ENCODE measurements at regions not wholly inside any gene's neighbourhood (a gene's known extent, or its start where the extent isn't known, plus 50 kb on each side); places are given as distances from the start of the nearest gene placed in this dataset.
"Not testable (repeated sequence)": the region's sequence is repeated elsewhere in the genome, so short reads cannot be mapped to it uniquely, and the experiment has no call there.

DNA sequence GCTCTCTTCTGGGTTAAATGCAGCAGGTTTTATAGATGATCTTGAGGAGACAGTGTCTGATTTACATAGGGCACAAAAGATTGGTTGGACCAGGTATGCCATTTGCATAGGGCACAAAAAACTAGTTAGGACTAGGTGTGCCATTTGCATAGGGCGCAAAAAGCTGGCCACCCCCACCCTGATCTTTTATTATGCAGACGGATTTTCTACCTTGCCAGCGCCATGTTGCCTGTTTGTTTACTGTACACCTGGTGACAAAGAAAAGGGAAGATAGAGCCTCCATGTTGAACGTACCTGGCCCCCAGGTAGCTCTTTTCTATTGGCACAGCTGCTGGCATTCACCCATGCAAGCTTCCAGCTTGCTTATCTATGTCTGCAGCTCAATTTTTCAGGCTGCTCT, 790.4 kb downstream of the TTLL7 start:
- H3K4me3 ChIP-seq (ENCODE audit: low read length): not testable (repeated sequence)

DNA sequence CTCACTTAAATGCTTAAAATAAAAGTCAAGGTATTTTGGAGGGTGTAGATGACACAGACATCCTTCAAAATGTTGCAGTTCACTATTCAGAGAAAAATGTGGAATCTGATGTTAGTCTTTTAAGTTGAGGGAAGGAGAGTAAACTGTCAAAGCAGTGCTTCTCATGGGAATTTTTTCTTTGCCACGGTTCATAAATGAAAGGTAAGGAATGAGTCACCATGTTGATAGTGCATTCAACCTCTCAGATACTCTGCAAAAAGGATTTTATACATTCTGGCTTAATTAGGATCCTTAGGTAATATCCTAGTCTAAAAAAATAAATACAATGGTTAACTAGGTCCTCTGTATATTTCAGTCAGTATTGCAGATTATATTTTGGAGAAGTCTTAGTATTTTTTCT, 804.3 kb downstream of the TTLL7 start:
- H3K4me3 ChIP-seq (ENCODE audit: low read length); H3K27me3 ChIP-seq (ENCODE audit: insufficient read depth, low read length); H3K4me1 ChIP-seq (ENCODE audit: insufficient read depth, low read length); H3K9me3 ChIP-seq (ENCODE audit: low read depth, low read length): not testable (repeated sequence)

More for the DNA sequence above, 790.4 kb downstream of the TTLL7 start:
- H3K4me1 ChIP-seq (ENCODE audit: insufficient read depth, low read length); H3K27me3 ChIP-seq (ENCODE audit: insufficient read depth, low read length); H3K9me3 ChIP-seq (ENCODE audit: low read depth, low read length): not testable (repeated sequence)

DNA sequence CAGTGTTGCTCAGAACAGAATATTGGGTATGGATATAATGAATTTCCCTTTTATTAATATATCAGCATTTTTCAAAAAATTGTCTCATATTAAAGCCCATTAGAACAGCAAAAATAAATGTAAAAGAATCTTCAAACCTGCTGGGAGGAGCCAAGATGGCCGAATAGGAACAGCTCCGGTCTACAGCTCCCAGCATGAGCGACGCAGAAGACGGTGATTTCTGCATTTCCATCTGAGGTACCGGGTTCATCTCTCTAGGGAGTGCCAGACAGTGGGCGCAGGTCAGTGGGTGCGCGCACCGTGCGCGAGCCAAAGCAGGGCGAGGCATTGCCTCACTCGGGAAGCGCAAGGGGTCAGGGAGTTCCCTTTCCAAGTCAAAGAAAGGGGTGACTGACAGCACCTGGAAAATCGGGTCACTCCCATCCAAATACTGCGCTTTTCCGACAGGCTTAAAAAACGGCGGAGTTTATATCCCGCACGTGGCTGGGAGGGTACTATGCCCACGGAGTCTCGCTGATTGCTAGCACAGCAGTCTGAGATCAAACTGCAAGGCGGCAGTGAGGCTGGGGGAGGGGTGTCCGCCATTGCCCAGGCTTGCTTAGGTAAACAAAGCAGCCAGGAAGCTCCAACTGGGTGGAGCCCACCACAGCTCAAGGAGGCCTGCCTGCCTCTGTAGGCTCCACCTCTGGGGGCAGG, 816.8 kb downstream of the TTLL7 start:
- H3K4me3 ChIP-seq (ENCODE audit: low read length); H3K9me3 ChIP-seq (ENCODE audit: low read depth, low read length); H3K27me3 ChIP-seq (ENCODE audit: insufficient read depth, low read length); H3K4me1 ChIP-seq (ENCODE audit: insufficient read depth, low read length): not testable (repeated sequence)

DNA sequence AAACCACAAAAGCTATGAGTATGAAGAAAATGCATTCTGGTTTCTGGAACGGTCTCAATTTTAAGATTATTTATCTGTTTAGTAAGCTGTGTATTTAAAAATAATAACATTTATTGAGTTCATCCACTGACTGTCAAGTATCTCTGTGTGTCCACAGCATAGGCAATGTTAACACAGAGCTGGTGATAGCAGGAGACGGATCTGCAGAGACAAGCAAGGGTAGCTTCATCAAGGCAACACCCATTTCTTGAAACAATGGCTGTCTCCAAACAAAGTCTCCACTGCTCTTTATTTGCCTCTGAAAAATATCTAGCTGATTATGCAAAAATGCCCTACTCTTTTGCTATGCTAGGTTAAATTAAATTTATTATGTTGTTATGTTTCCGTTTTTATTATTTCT, 818.3 kb downstream of the TTLL7 start:
- H3K4me3 ChIP-seq (ENCODE audit: low read length); H3K9me3 ChIP-seq (ENCODE audit: low read depth, low read length); H3K27me3 ChIP-seq (ENCODE audit: insufficient read depth, low read length); H3K4me1 ChIP-seq (ENCODE audit: insufficient read depth, low read length): not testable (repeated sequence)

DNA sequence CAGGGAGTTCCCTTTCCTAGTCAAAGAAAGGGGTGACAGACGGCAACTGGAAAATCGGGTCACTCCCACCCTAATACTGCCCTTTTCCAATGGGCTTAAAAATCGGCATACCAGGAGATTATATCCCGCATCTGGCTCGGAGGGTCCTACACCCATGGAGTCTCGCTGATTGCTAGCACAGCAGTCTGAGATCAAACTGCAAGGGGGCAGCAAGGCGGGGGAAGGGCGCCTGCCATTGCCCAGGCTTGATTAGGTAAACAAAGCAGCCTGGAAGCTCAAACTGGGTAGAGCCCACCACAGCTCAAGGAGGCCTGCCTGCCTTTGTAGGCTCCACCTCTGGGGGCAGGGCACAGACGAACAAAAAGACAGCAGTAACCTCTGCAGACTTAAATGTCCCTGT, 831.3 kb downstream of the TTLL7 start:
- H3K9me3 ChIP-seq (ENCODE audit: low read depth, low read length); H3K27me3 ChIP-seq (ENCODE audit: insufficient read depth, low read length); H3K4me3 ChIP-seq (ENCODE audit: low read length); H3K4me1 ChIP-seq (ENCODE audit: insufficient read depth, low read length): not testable (repeated sequence)

DNA sequence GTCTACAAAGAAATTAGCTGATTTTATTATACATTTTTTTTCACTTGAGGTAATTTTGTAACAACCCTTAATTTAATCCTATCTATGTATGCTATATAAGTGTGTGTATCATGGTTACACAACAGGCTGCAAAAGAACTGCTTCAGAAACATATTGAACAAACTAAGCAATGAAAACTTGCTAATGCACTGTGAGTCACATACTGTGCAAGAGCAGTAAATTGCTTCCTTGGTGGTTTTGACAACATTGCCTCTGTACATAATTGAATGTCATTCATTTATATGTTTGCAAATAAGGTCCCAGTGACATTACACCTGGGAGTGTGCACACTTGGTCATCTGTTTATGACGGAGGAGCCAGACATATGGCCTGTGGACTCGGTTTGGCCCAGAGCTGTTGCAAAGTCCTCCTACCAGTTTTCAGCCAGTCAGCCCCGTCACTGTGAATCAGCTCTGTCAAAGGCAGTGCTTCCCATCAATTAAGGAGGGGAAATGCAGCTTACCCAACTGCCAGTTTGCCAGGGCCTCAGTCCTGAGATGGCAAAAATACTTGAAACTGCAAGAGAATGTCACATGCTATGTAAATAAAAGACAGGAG, 835.0 kb downstream of the TTLL7 start:
- not testable (repeated sequence) for H3K9me3 ChIP-seq (ENCODE audit: low read depth, low read length); H3K4me3 ChIP-seq (ENCODE audit: low read length); H3K4me1 ChIP-seq (ENCODE audit: insufficient read depth, low read length); H3K27me3 ChIP-seq (ENCODE audit: insufficient read depth, low read length)

DNA sequence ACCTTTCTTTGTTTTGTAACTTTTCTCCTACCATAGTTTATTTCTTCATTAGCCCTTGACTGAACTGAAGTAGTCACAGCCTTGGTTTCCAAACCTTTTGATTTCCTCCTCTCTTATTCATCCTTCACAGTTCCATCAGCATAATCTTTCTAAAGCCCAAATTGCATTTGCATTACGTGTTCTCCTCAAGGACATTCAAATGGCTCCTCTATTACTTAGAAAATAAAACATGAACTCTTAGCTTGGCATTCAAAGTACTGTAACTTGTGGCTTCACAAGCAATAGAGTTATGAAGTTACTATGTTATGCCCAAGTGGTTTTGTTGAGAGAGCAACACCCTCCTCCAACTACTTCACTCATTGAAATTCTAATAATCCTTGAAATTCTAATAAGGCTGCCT, 840.0 kb downstream of the TTLL7 start:
- not testable (repeated sequence) for H3K4me1 ChIP-seq (ENCODE audit: insufficient read depth, low read length); H3K9me3 ChIP-seq (ENCODE audit: low read depth, low read length); H3K27me3 ChIP-seq (ENCODE audit: insufficient read depth, low read length); H3K4me3 ChIP-seq (ENCODE audit: low read length)

DNA sequence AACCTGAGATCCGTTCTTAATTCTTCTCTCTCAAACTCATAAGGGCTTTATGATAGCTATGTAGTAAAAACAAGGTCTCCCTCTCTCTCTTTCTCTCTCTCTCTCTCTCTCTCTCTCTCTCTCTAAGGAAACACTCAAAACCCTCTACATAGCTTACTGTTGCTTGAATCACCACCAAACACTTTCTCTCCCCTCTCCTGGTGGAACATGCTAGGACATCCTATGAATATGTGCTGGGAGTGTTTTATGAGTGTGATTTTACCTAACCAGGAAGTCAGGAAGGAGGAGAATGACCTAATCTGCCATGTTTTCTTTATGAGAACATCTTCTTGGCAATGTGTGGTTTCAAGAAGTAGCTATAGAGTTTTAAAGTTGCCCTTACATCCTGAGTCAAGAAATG, 844.6 kb downstream of the TTLL7 start:
- H3K9me3 ChIP-seq (ENCODE audit: low read depth, low read length); H3K4me1 ChIP-seq (ENCODE audit: insufficient read depth, low read length): not testable (repeated sequence)

DNA sequence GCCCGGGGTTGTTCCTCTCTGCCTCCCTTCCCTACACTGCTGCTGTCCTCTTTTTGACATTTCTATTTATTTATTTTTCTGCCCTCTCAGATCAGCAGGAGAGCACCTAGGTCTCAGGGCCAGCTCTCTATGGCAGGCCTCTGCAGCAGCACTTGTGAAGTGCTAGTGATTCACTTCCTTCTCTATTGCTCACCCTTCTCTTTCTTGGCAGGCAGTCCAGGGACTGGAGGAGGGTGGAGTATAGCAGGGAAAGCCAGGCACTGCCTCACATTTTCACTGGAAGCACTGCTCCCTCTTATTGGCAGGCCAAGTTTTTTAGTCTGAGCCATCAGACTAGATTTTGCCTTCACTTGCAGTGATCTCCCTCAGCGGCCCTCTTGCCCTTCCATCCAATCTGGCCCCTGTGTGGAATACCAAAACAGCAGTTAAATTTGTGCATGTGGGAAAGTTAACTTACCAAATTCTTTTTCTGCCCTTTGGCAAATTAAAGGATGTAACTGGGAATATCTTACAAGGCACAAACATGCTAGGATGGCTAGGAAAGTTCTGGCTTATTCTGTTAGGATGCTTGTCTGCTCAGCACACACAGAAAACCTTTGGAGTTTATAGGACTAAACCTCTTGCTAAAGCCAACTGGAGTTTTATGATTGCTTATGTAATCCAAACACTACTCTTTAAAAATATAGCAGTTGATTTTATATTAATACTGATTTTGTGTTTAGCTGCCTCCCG, 847.6 kb downstream of the TTLL7 start:
- not testable (repeated sequence) for H3K4me1 ChIP-seq (ENCODE audit: insufficient read depth, low read length); H3K27me3 ChIP-seq (ENCODE audit: insufficient read depth, low read length); H3K9me3 ChIP-seq (ENCODE audit: low read depth, low read length); H3K4me3 ChIP-seq (ENCODE audit: low read length)

More for the DNA sequence above, 844.6 kb downstream of the TTLL7 start:
- not testable (repeated sequence) for H3K27me3 ChIP-seq (ENCODE audit: insufficient read depth, low read length); H3K4me3 ChIP-seq (ENCODE audit: low read length)

DNA sequence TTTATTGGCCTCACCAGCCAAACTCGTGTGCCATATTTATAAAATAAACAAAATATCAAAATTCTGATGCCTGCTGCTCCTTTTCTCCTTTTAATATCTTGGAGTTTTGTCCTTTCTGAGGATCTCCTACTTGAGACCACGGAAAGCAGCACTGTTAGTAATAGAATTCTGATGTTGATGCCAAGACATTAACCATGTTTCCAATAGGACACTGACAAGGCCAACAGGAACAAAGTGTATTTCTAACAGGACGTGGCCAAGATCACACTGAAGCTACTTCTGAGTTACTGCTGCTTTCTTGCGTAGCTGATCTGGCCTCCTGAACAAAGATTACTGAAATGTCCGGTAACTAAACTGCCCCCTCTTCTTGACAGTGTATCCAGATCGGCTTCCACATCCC, 848.5 kb downstream of the TTLL7 start:
- not testable (repeated sequence) for H3K4me3 ChIP-seq (ENCODE audit: low read length); H3K9me3 ChIP-seq (ENCODE audit: low read depth, low read length); H3K27me3 ChIP-seq (ENCODE audit: insufficient read depth, low read length); H3K4me1 ChIP-seq (ENCODE audit: insufficient read depth, low read length)

DNA sequence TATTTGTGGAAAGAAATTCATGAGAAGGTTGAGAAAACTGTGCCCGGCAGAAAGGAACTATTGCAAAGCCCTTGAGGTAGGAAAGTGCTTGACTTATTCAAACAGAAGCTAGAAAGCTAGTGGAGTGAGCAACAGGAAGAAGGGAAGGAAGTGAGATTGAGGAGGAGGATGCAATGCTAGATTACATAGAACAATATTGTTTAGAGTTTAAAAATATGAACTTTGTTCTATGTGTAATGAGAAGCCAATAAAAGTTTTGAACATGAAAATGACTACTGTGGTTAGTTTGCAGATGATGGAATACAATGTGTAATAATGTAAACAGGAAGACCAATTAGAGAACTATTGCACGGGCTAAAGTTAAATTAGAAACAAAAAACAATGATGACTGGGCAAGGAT, 853.1 kb downstream of the TTLL7 start:
- not testable (repeated sequence) for H3K27me3 ChIP-seq (ENCODE audit: insufficient read depth, low read length); H3K9me3 ChIP-seq (ENCODE audit: low read depth, low read length); H3K4me1 ChIP-seq (ENCODE audit: insufficient read depth, low read length); H3K4me3 ChIP-seq (ENCODE audit: low read length)

DNA sequence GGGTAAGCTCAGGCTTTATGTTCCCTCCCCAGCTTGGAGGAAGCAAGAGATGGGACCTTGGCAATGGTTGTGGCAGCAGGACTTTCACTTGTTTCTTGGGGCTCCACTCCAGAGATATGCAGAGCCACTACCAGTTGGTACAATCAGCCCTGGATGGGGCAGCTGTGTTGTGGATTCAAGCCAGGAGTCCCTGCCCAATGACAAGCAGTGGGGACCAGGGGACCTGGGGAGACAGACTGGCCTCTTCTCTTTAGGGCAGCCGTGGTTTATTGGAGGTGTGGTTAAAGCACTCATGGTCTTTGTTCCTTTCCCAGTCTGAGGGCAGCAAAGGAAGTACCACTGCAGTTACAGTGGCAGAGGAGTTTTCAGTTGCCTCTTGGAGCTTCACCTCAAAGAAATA, 856.1 kb downstream of the TTLL7 start:
- not testable (repeated sequence) for H3K4me1 ChIP-seq (ENCODE audit: insufficient read depth, low read length); H3K4me3 ChIP-seq (ENCODE audit: low read length); H3K27me3 ChIP-seq (ENCODE audit: insufficient read depth, low read length); H3K9me3 ChIP-seq (ENCODE audit: low read depth, low read length)

DNA sequence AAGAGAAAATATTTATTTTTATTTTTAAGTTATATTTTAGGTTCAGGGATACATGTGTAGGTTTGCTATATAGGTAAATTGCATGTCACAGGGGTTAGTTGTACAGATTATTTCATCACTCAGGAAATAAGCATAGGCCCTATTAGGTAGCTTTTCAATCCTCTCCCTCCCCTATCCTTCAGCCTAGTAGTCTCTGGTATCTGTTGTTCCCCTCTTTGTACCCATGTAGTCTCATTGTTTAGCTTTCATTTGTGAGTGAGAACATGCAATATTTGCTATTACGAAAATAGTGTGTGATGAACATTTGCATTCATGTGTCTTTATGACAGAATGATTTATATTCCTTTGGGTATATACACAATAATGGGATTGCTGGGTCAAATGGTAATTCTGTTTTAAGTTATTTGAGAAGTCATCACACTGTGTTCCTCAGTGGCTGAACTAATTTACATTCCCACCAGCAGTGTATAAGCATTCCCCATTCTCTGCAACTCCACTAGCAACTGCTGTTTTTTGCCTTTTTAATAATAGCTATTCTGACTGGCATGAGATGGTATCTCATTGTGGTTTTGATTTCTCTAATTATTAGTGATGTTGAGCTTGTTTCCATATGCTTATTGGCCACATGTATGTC, 863.3 kb downstream of the TTLL7 start:
- H3K9me3 ChIP-seq (ENCODE audit: low read depth, low read length); H3K27me3 ChIP-seq (ENCODE audit: insufficient read depth, low read length); H3K4me1 ChIP-seq (ENCODE audit: insufficient read depth, low read length); H3K4me3 ChIP-seq (ENCODE audit: low read length): not testable (repeated sequence)

DNA sequence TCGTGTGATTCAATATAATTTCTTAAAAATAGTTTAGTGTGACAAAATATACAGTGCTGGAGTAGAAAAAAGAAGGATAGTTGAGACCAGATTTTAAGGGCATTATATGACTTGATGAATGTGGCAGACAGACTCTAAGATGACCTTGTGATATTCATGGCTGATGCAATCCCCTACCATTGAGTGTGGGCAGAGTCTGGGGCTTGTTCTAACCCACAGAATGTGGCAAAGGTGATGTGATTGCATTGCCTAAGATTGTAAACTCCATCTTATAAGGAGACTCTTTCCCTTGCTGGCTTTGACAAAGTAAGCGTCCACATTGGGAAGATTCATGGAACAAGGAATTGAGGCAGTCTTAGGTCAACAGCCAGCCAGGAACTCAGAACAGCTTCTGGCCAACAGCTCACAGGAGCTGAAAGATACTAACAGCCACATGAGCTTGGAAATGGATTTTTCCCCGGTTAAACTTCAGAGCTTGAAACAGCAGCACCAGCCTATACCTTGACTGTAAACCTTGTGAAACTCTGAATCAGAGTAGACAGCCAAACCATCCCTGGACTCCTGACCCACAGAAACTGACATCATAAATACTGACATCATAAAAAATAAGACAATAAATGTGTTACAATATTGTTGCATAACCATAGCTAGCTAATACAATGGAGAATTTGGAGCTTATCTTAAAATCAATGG, 864.5 kb downstream of the TTLL7 start:
- not testable (repeated sequence) for H3K9me3 ChIP-seq (ENCODE audit: low read depth, low read length); H3K4me1 ChIP-seq (ENCODE audit: insufficient read depth, low read length); H3K27me3 ChIP-seq (ENCODE audit: insufficient read depth, low read length); H3K4me3 ChIP-seq (ENCODE audit: low read length)

DNA sequence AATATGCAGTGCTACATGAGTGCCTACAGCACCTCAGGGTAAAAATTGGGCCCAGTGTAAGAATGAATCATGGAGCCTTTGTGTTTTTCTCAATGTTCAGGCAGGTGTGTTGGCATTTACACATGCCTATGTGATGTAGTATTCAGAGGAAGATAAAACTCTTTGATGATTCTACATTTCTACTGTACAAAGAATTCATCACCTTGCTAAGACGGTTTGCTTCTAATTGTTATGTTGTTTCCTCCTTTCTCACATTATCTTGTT, 867.3 kb downstream of the TTLL7 start:
- H3K9me3 ChIP-seq (ENCODE audit: low read depth, low read length): no peaks in the 10 kb centered on the region

More for the DNA sequence above, 867.3 kb downstream of the TTLL7 start:
- Histone ChIP-seq H3K4me3 (ENCODE audit: low read length) (no peak overlapping the region), H3K4me1 (ENCODE audit: insufficient read depth, low read length) (no peaks in the 10 kb centered on the region), H3K27me3 (ENCODE audit: insufficient read depth, low read length) (no peaks in the 10 kb centered on the region)
